HEK293 (cell line): ENCODE measurements at regions not wholly inside any gene's neighbourhood (a gene's known extent, or its start where the extent isn't known, plus 50 kb on each side); places are given as distances from the start of the nearest gene placed in this dataset.

Experiments
- CTCF ChIP-seq: fragments of 450-650 bp; formaldehyde crosslinking; IDR thresholded peaks from 2 replicates; pipeline ENCODE4 v1.5.1; 2016; ENCODE audit warnings: missing biosample characterization, missing genetic modification characterization
- GLI4 ChIP-seq: fragments of 450-650 bp; formaldehyde crosslinking; IDR thresholded peaks from 2 replicates; pipeline ENCODE4 v1.5.1; 2016; ENCODE audit warnings: missing biosample characterization, missing genetic modification characterization
- ZBTB26 ChIP-seq: fragments of 450-650 bp; formaldehyde crosslinking; optimal IDR thresholded peaks from 2 replicates; pipeline ENCODE3; 2016; ENCODE audit warnings: missing biosample characterization, mild to moderate bottlenecking, missing genetic modification characterization
- ZNF501 ChIP-seq: fragments of 450-650 bp; formaldehyde crosslinking; IDR thresholded peaks from 2 replicates; pipeline ENCODE4 v1.5.1; 2016; ENCODE audit warnings: missing biosample characterization, missing genetic modification characterization
- ZNF510 ChIP-seq: fragments of 450-650 bp; formaldehyde crosslinking; IDR thresholded peaks from 2 replicates; pipeline ENCODE4 v1.5.1; 2018; ENCODE audit warnings: mild to moderate bottlenecking, missing genetic modification characterization, missing biosample characterization; ENCODE audit not compliant: insufficient replicate concordance
- ZNF670 ChIP-seq: fragments of 450-650 bp; formaldehyde crosslinking; IDR thresholded peaks from 2 replicates; pipeline ENCODE4 v1.5.1; 2016; ENCODE audit warnings: missing biosample characterization, missing genetic modification characterization, low read depth

GRCh38 chr1:65055747-65056146, 89.4 kb upstream of the JAK1 start:
- no peak for TF ChIP-seq CTCF (tag by site-specific recombination)
- no peak for TF ChIP-seq ZNF510
- TF ChIP-seq GLI4 (tag by site-specific recombination), result no peak
- no peak for TF ChIP-seq ZNF670
- TF ChIP-seq ZBTB26, result no peak
- TF ChIP-seq ZNF501 (tag by site-specific recombination), result no peak
